K562 (cell line): ENCODE measurements at regions not wholly inside any gene's neighbourhood (a gene's known extent, or its start where the extent isn't known, plus 50 kb on each side); places are given as distances from the start of the nearest gene placed in this dataset.
A peak's percentile ranks its signal among the peaks of the same experiment; 100 is the strongest.

Experiments
- ATAC-seq: fragments of 200-7000 bp; cut with Tn5 transposase; 3 replicates; pipeline ENCODE4 v1.9.1; 2020; ENCODE audit warnings: moderate library complexity
- BruUV-seq: library from RNA; stranded (reverse); fragments of 400-500 nt; replicated peaks from 2 replicates; lab custom pipeline; 2021; lab: Mats Ljungman, UMichigan
- CTCF ChIA-PET: fragments of 300-600 bp; formaldehyde crosslinking; extraction: SDS; loops from one replicate; lab custom pipeline; 2021; ENCODE audit warnings: low intra/inter-chr PET ratio; lab: Yijun Ruan, JAX
- POLR2A ChIA-PET: fragments of 300-600, 350-650 bp; sonication (Branson Sonifier 250); formaldehyde crosslinking; extraction: SDS; loops from one replicate; lab custom pipeline; 2021; ENCODE audit warnings: antibody characterized with exemption, inconsistent platforms; lab: Yijun Ruan, JAX
- DNase-seq, 4 experiments: peaks; one replicate each; pipeline versions ENCODE4 v3.0.0 to v3.0.0-alpha.2; 2011 to 2018; ENCODE audit warnings: low spot score in 3 of 4, mixed read lengths in 3 of 4; ENCODE audit errors: extremely low read depth in 1 of 4
- FAIRE-seq: peaks from 2 replicates; lab custom pipeline; 2011; peaks lifted over from hg19 to GRCh38; lab: Jason Lieb, UNC
- H2AFZ ChIP-seq: 2 replicates; pipeline ENCODE4 v1.6.0; 2011; ENCODE audit warnings: low read depth, low read length, control low read depth, inconsistent platforms
- H3K27ac ChIP-seq: fragments of 200-600 bp; 3 replicates; pipeline ENCODE4 v1.8.0; 2011; ENCODE audit warnings: low read depth, mild to moderate bottlenecking, control low read depth, inconsistent platforms, low read length, moderate library complexity, mixed read lengths; ENCODE audit errors: extremely low read depth
- H3K27me3 ChIP-seq, 2 experiments: fragments of 300-600 bp in 1 of 2; 2 replicates in 1 of 2; 3 replicates in 1 of 2; pipeline versions ENCODE4 v1.6.0 to v1.8.0; 2011; ENCODE audit warnings: inconsistent platforms in 2 of 2, low read length in 2 of 2, mild to moderate bottlenecking in 1 of 2, mixed read lengths in 1 of 2, moderate library complexity in 1 of 2; ENCODE audit not compliant: control insufficient read depth in 2 of 2, insufficient read depth in 2 of 2
- H3K36me3 ChIP-seq: fragments of 300-600 bp; 3 replicates; pipeline ENCODE4 v1.8.0; 2011; ENCODE audit warnings: mild to moderate bottlenecking, low read length, inconsistent platforms; ENCODE audit not compliant: control insufficient read depth, insufficient read depth
- H3K4me1 ChIP-seq, 2 experiments: fragments of 200-600 bp in 1 of 2; replicated peaks in 1 of 2; 2 replicates in 1 of 2; 3 replicates in 1 of 2; pipeline versions ENCODE4 v1.5.1 to v1.8.0; 2011; ENCODE audit warnings: inconsistent platforms in 2 of 2, low read length in 2 of 2, mild to moderate bottlenecking in 1 of 2, mixed read lengths in 1 of 2, moderate library complexity in 1 of 2; ENCODE audit not compliant: control insufficient read depth in 2 of 2, insufficient read depth in 2 of 2
- H3K4me2 ChIP-seq: 2 replicates; pipeline ENCODE4 v1.6.1; 2011; ENCODE audit warnings: low read length, control low read depth, inconsistent platforms, mixed read lengths; ENCODE audit not compliant: insufficient read depth
- H3K4me3 ChIP-seq: fragments of 200-600 bp; sonication (generic), shearing (Covaris generic); 2 replicates; pipeline ENCODE4 v1.5.1; 2016; ENCODE audit warnings: control low read depth, inconsistent platforms
- H3K79me2 ChIP-seq: fragments of 200-600 bp; 3 replicates; pipeline ENCODE4 v1.8.0; 2011; ENCODE audit warnings: low read length, inconsistent platforms; ENCODE audit not compliant: control insufficient read depth, insufficient read depth
- H3K9ac ChIP-seq, 2 experiments: 2 replicates each; pipeline versions ENCODE4 v1.6.0 to v1.6.1; 2011; ENCODE audit warnings: low read depth in 2 of 2, low read length in 2 of 2, control low read depth in 1 of 2, inconsistent platforms in 1 of 2, mild to moderate bottlenecking in 1 of 2, mixed read lengths in 1 of 2; ENCODE audit not compliant: insufficient read depth in 1 of 2
- H3K9me1 ChIP-seq: one replicate; pipeline ENCODE4 v1.6.0; 2011; ENCODE audit warnings: inconsistent platforms, mild to moderate bottlenecking, low read length, moderate library complexity; ENCODE audit not compliant: control insufficient read depth, insufficient read depth
- H3K9me3 ChIP-seq: replicated peaks from 2 replicates; pipeline ENCODE4 v1.5.1; 2011; ENCODE audit warnings: low read depth, low read length, inconsistent platforms; ENCODE audit not compliant: control insufficient read depth, insufficient read depth
- H4K20me1 ChIP-seq: replicated peaks from 2 replicates; pipeline ENCODE4 v1.6.1; 2011; ENCODE audit warnings: low read length, inconsistent platforms, mixed read lengths; ENCODE audit not compliant: control insufficient read depth, insufficient read depth
- DNMT1 ChIP-seq: fragments of 450-650 bp; IDR thresholded peaks from 2 replicates; pipeline ENCODE4 v1.6.1; 2016; ENCODE audit warnings: antibody characterized with exemption, mild to moderate bottlenecking
- EGR1 ChIP-seq: fragments of 450-650 bp; conservative IDR thresholded peaks from 2 replicates; pipeline ENCODE4 v1.6.1; 2017; ENCODE audit warnings: mild to moderate bottlenecking
- HNRNPH1 ChIP-seq: fragments of 200-400 bp; formaldehyde crosslinking; optimal IDR thresholded peaks from 2 replicates; pipeline ENCODE3; 2017; ENCODE audit warnings: low read depth, mild to moderate bottlenecking, low read length, moderate library complexity
- IRF9 ChIP-seq: fragments of 450-650 bp; IDR thresholded peaks from 2 replicates; pipeline ENCODE4 v1.6.1; 2016; ENCODE audit warnings: missing biosample characterization, missing genetic modification characterization
- SPI1 ChIP-seq: IDR thresholded peaks from 2 replicates; pipeline ENCODE4 v1.6.1; 2011; ENCODE audit warnings: low read depth, low read length, control low read depth, borderline replicate concordance
- ZFP36 ChIP-seq: fragments of 150-350 bp; IDR thresholded peaks from 2 replicates; pipeline ENCODE4 v1.6.1; 2018; ENCODE audit warnings: low read length, low read depth; ENCODE audit not compliant: partially characterized antibody
- WGBS: fragments of 100-300 bp; shearing (Covaris generic); methylation state at CpG from one replicate; pipeline ENCODE4 v1.1.6; 2016; ENCODE audit warnings: low coverage, mixed read lengths; ENCODE audit not compliant: insufficient coverage; ENCODE audit errors: missing lambda C conversion rate; 5-methylcytosine and 5-hydroxymethylcytosine counted together
- in situ Hi-C: fragments of 300-500 bp; cut with MboI; formaldehyde crosslinking; loops from 4 replicates; pipeline ENCODE4 v1.15.0; 2018; ENCODE audit warnings: inconsistent platforms, mixed read lengths
- intact Hi-C: fragments of 100-400 bp; cut with micrococcal nuclease; formaldehyde crosslinking; loops from 2 replicates; pipeline ENCODE4 v1.14.2; 2022
- TF ChIP-seq, protein P1 (sequence below), 2 experiments: fragments of 450-650 bp; formaldehyde crosslinking in 1 of 2; IDR thresholded peaks; 2 replicates each; pipeline versions ENCODE4 v1.4.0 to v1.6.1; 2014 to 2020; ENCODE audit warnings: mild to moderate bottlenecking in 2 of 2, borderline replicate concordance in 1 of 2, low read depth in 1 of 2

GRCh38 chr7:68406480-68406879 is 1191.8 kb upstream of the AUTS2 start:
- Histone ChIP-seq H3K36me3 (no peaks in the 10 kb centered on the region), H3K4me1 (no peaks in the 10 kb centered on the region), H3K4me3 (no peak overlapping the region), H3K4me2 (no peak overlapping the region), H4K20me1 (no peaks in the 10 kb centered on the region), H3K27me3 (no peaks in the 10 kb centered on the region), H3K9me1 (no peaks in the 10 kb centered on the region), H2AFZ (no peak overlapping the region), H3K27ac (no peak overlapping the region), H3K79me2 (no peaks in the 10 kb centered on the region), H3K9me3 (no peaks in the 10 kb centered on the region), H3K9ac (no peak overlapping the region)
- no TSS peak for BruUV-seq
- DNase-seq (no peak), ATAC-seq (no peak), FAIRE-seq (no peak)
- in situ Hi-C loops (no loop called here), intact Hi-C loops (no loop called here)
- POLR2A ChIA-PET: interaction anchor here (0.5 kb wide), 1 partner anchor 17 kb away, joined by 3 read pairs; no protein-coding TSS in a partner anchor
- 3% methylated on average over 4 of the region's 4 CpGs for WGBS
- TF ChIP-seq IRF9: no peak
- CTCF ChIA-PET: no interaction called here

GRCh38 chr7:68407460-68407859 is 1190.8 kb upstream of the AUTS2 start:
- ATAC-seq (no peak), DNase-seq (peak in 2 of 4 experiments; percentile 17 to 26), FAIRE-seq (no peak)
- in situ Hi-C loops (no loop called here), intact Hi-C loops (no loop called here)
- ChIA-PET POLR2A (interaction anchor here (0.6 to 0.7 kb wide), 2 partner anchors 46 to 425 kb away, joined by 3 read pairs; no protein-coding TSS in a partner anchor), CTCF (no interaction called here)
- Histone ChIP-seq H3K9ac (no peak overlapping the region), H3K36me3 (no peaks in the 10 kb centered on the region), H3K4me1 (no peaks in the 10 kb centered on the region), H3K27ac (no peak overlapping the region), H3K9me3 (no peaks in the 10 kb centered on the region), H3K4me3 (no peak overlapping the region), H2AFZ (no peak overlapping the region), H3K79me2 (no peaks in the 10 kb centered on the region), H3K27me3 (no peaks in the 10 kb centered on the region), H3K4me2 (no peak overlapping the region), H3K9me1 (no peaks in the 10 kb centered on the region), H4K20me1 (no peaks in the 10 kb centered on the region)
- no TSS peak for BruUV-seq
- TF ChIP-seq ZFP36: peak; percentile 74
- no peak for TF ChIP-seq EGR1
- TF ChIP-seq HNRNPH1: no peak
- TF ChIP-seq SPI1: no peak
- no peak for TF ChIP-seq DNMT1
- TF ChIP-seq, protein P1, sequence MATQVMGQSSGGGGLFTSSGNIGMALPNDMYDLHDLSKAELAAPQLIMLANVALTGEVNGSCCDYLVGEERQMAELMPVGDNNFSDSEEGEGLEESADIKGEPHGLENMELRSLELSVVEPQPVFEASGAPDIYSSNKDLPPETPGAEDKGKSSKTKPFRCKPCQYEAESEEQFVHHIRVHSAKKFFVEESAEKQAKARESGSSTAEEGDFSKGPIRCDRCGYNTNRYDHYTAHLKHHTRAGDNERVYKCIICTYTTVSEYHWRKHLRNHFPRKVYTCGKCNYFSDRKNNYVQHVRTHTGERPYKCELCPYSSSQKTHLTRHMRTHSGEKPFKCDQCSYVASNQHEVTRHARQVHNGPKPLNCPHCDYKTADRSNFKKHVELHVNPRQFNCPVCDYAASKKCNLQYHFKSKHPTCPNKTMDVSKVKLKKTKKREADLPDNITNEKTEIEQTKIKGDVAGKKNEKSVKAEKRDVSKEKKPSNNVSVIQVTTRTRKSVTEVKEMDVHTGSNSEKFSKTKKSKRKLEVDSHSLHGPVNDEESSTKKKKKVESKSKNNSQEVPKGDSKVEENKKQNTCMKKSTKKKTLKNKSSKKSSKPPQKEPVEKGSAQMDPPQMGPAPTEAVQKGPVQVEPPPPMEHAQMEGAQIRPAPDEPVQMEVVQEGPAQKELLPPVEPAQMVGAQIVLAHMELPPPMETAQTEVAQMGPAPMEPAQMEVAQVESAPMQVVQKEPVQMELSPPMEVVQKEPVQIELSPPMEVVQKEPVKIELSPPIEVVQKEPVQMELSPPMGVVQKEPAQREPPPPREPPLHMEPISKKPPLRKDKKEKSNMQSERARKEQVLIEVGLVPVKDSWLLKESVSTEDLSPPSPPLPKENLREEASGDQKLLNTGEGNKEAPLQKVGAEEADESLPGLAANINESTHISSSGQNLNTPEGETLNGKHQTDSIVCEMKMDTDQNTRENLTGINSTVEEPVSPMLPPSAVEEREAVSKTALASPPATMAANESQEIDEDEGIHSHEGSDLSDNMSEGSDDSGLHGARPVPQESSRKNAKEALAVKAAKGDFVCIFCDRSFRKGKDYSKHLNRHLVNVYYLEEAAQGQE (IDR thresholded peaks at IDR 0.05; ENCODE audit: borderline replicate concordance): peak; percentile 30; the same call in 1 of the 2 replicates
- TF ChIP-seq, protein P1 (CRISPR knock-in tag; IDR thresholded peaks at IDR 0.05; ENCODE audit: low read depth): no peak
